Neural crest cell (in vitro differentiated cells): ENCODE measurements at regions not wholly inside any gene's neighbourhood (a gene's known extent, or its start where the extent isn't known, plus 50 kb on each side); places are given as distances from the start of the nearest gene placed in this dataset.

Experiments
- DNase-seq: peaks from one replicate; pipeline ENCODE4 v3.0.0; 2021; ENCODE audit warnings: low read depth, mixed read lengths, low spot score
- H3K27ac Mint-ChIP-seq: one replicate; pipeline ENCODE4 v1.8.0; 2021; ENCODE audit warnings: mild to moderate bottlenecking, mixed read lengths; ENCODE audit not compliant: unreplicated experiment
- H3K27me3 Mint-ChIP-seq: 2 replicates; pipeline ENCODE4 v1.8.0; 2021; ENCODE audit warnings: low read depth, mild to moderate bottlenecking, mixed read lengths
- H3K36me3 Mint-ChIP-seq: 2 replicates; pipeline ENCODE4 v1.8.0; 2021; ENCODE audit warnings: low read depth, mild to moderate bottlenecking, mixed read lengths
- H3K4me1 Mint-ChIP-seq: 2 replicates; pipeline ENCODE4 v1.8.0; 2021; ENCODE audit warnings: mixed read lengths
- H3K4me3 Mint-ChIP-seq: one replicate; pipeline ENCODE4 v1.8.0; 2021; ENCODE audit warnings: mild to moderate bottlenecking, mixed read lengths
- H3K9me3 Mint-ChIP-seq: 2 replicates; pipeline ENCODE4 v1.8.0; 2021; ENCODE audit warnings: mixed read lengths
- CTCF ChIP-seq: fragments of 200-600 bp; sonication (generic); conservative IDR thresholded peaks from 2 replicates; pipeline ENCODE4 v1.5.0; 2021; ENCODE audit warnings: antibody characterized with exemption, mild to moderate bottlenecking

GRCh38 chr1:187622545-187622944, 793.8 kb downstream of the PLA2G4A start:
- no peak overlapping the region for H3K4me3 Mint-ChIP-seq
- H3K9me3 Mint-ChIP-seq = peaks cover 6% of the 10 kb centered on the region
- TF ChIP-seq CTCF = no peak
- peaks cover 5% of the 10 kb centered on the region for H3K36me3 Mint-ChIP-seq
- H3K27me3 Mint-ChIP-seq = no peaks in the 10 kb centered on the region
- no peak overlapping the region for H3K27ac Mint-ChIP-seq
- DNase-seq = no peak
- no peaks in the 10 kb centered on the region for H3K4me1 Mint-ChIP-seq

- Mint-ChIP-seq H3K36me3 (no peaks in the 10 kb centered on the region), H3K4me1 (no peaks in the 10 kb centered on the region), H3K27ac (no peak overlapping the region), H3K9me3 (no peaks in the 10 kb centered on the region), H3K4me3 (no peak overlapping the region), H3K27me3 (no peaks in the 10 kb centered on the region)
- no peak for DNase-seq
- no peak for TF ChIP-seq CTCF
Observed at GRCh38 chr1:187624812-187625545, 796.2 kb downstream of the PLA2G4A start.

GRCh38 chr1:187626056-187626455, 797.3 kb downstream of the PLA2G4A start:
- Mint-ChIP-seq H3K27me3 (no peaks in the 10 kb centered on the region), H3K36me3 (peaks cover 3% of the 10 kb centered on the region), H3K27ac (no peak overlapping the region), H3K9me3 (peaks cover 3% of the 10 kb centered on the region), H3K4me3 (no peak overlapping the region), H3K4me1 (no peaks in the 10 kb centered on the region)
- TF ChIP-seq CTCF = no peak
- no peak for DNase-seq

- no peak for DNase-seq
- H3K27ac Mint-ChIP-seq = peak overlapping the region; percentile 1
- H3K36me3 Mint-ChIP-seq = peaks cover 3% of the 10 kb centered on the region
- TF ChIP-seq CTCF = no peak
- no peaks in the 10 kb centered on the region for H3K27me3 Mint-ChIP-seq
- H3K4me3 Mint-ChIP-seq = no peak overlapping the region
- peaks cover 6% of the 10 kb centered on the region for H3K9me3 Mint-ChIP-seq
- H3K4me1 Mint-ChIP-seq = no peaks in the 10 kb centered on the region
Observed at GRCh38 chr1:187627516-187627915, 798.8 kb downstream of the PLA2G4A start.

GRCh38 chr1:187629075-187629474, 800.3 kb downstream of the PLA2G4A start:
- H3K4me1 Mint-ChIP-seq = no peaks in the 10 kb centered on the region
- DNase-seq = no peak
- no peak overlapping the region for H3K27ac Mint-ChIP-seq
- H3K4me3 Mint-ChIP-seq = no peak overlapping the region
- H3K36me3 Mint-ChIP-seq = peaks cover 3% of the 10 kb centered on the region
- no peak for TF ChIP-seq CTCF
- H3K9me3 Mint-ChIP-seq = peaks cover 6% of the 10 kb centered on the region
- no peaks in the 10 kb centered on the region for H3K27me3 Mint-ChIP-seq
